ENCODE measurements at regions not wholly inside any gene's neighbourhood (a gene's known extent, or its start where the extent isn't known, plus 50 kb on each side); places are given as distances from the start of the nearest gene placed in this dataset.

- no peaks in the 10 kb centered on the region for H3K27me3 ChIP-seq (ENCODE audit: insufficient read depth, low read length)
- H3K9ac ChIP-seq (ENCODE audit: low read length), result no peak overlapping the region
- no peaks in the 10 kb centered on the region for H3K36me3 ChIP-seq (ENCODE audit: insufficient read depth, low read length)
- no peaks in the 10 kb centered on the region for H3K9me3 ChIP-seq (ENCODE audit: low read length)
- H3K4me3 ChIP-seq (ENCODE audit: low read depth, low read length, poor library complexity, severe bottlenecking), result no peak overlapping the region
- H2AFZ ChIP-seq (ENCODE audit: low read length), result no peak overlapping the region
- no peaks in the 10 kb centered on the region for H3K79me2 ChIP-seq (ENCODE audit: insufficient read depth, low read length)
- no peaks in the 10 kb centered on the region for H3K9me2 ChIP-seq (ENCODE audit: low read depth, low read length)
- no peak for TF ChIP-seq EZH2 (IDR thresholded peaks at IDR 0.05; ENCODE audit: borderline replicate concordance, low read length)
- TF ChIP-seq CTCF (IDR thresholded peaks at IDR 0.05; ENCODE audit: low read length), result no peak
- H4K20me1 ChIP-seq (ENCODE audit: insufficient read depth, low read length), result no peaks in the 10 kb centered on the region
- no peak overlapping the region for H3K27ac ChIP-seq (ENCODE audit: low read depth, low read length, poor library complexity, severe bottlenecking)
- H3F3A ChIP-seq (ENCODE audit: insufficient read depth, low read length), result no peaks in the 10 kb centered on the region
- H3K4me1 ChIP-seq (ENCODE audit: insufficient read depth, low read length, severe bottlenecking), result no peaks in the 10 kb centered on the region
- H3K4me2 ChIP-seq (ENCODE audit: low read length), result no peak overlapping the region
Measured at GRCh38 chr11:80116796-80117195, 676.0 kb upstream of the TENM4 start.

GRCh38 chr11:80109652-80110051 lies 668.8 kb upstream of the TENM4 start:
- Histone ChIP-seq H3K27ac (ENCODE audit: low read depth, low read length, poor library complexity, severe bottlenecking) (no peak overlapping the region), H3K36me3 (ENCODE audit: insufficient read depth, low read length) (no peaks in the 10 kb centered on the region), H3K9me3 (ENCODE audit: low read length) (no peaks in the 10 kb centered on the region), H3K9me2 (ENCODE audit: low read depth, low read length) (no peaks in the 10 kb centered on the region), H3K4me2 (ENCODE audit: low read length) (no peak overlapping the region), H3F3A (ENCODE audit: insufficient read depth, low read length) (no peaks in the 10 kb centered on the region), H3K4me3 (ENCODE audit: low read depth, low read length, poor library complexity, severe bottlenecking) (no peak overlapping the region), H3K27me3 (ENCODE audit: insufficient read depth, low read length) (no peaks in the 10 kb centered on the region), H3K9ac (ENCODE audit: low read length) (no peak overlapping the region), H2AFZ (ENCODE audit: low read length) (no peak overlapping the region), H3K79me2 (ENCODE audit: insufficient read depth, low read length) (no peaks in the 10 kb centered on the region), H4K20me1 (ENCODE audit: insufficient read depth, low read length) (no peaks in the 10 kb centered on the region), H3K4me1 (ENCODE audit: insufficient read depth, low read length, severe bottlenecking) (no peaks in the 10 kb centered on the region)
- TF ChIP-seq EZH2 (IDR thresholded peaks at IDR 0.05; ENCODE audit: borderline replicate concordance, low read length) (no peak), CTCF (IDR thresholded peaks at IDR 0.05; ENCODE audit: low read length) (no peak)

- Histone ChIP-seq H3K4me1 (ENCODE audit: insufficient read depth, low read length, severe bottlenecking) (no peaks in the 10 kb centered on the region), H3K36me3 (ENCODE audit: insufficient read depth, low read length) (no peaks in the 10 kb centered on the region), H3K79me2 (ENCODE audit: insufficient read depth, low read length) (no peaks in the 10 kb centered on the region), H4K20me1 (ENCODE audit: insufficient read depth, low read length) (no peaks in the 10 kb centered on the region), H3K9me2 (ENCODE audit: low read depth, low read length) (no peaks in the 10 kb centered on the region), H3K9me3 (ENCODE audit: low read length) (no peaks in the 10 kb centered on the region), H3F3A (ENCODE audit: insufficient read depth, low read length) (no peaks in the 10 kb centered on the region), H3K27me3 (ENCODE audit: insufficient read depth, low read length) (no peaks in the 10 kb centered on the region), H3K27ac (ENCODE audit: low read depth, low read length, poor library complexity, severe bottlenecking) (no peak overlapping the region), H3K9ac (ENCODE audit: low read length) (no peak overlapping the region), H3K4me2 (ENCODE audit: low read length) (no peak overlapping the region), H3K4me3 (ENCODE audit: low read depth, low read length, poor library complexity, severe bottlenecking) (no peak overlapping the region), H2AFZ (ENCODE audit: low read length) (no peak overlapping the region)
- TF ChIP-seq EZH2 (IDR thresholded peaks at IDR 0.05; ENCODE audit: borderline replicate concordance, low read length), result no peak
- TF ChIP-seq CTCF (IDR thresholded peaks at IDR 0.05; ENCODE audit: low read length), result no peak
Measured at GRCh38 chr11:80109031-80109430, 668.2 kb upstream of the TENM4 start.

Measured in OCI-LY1 (cell line).